ENCODE measurements at regions not wholly inside any gene's neighbourhood (a gene's known extent, or its start where the extent isn't known, plus 50 kb on each side); places are given as distances from the start of the nearest gene placed in this dataset.
"Not testable (repeated sequence)": the region's sequence is repeated elsewhere in the genome, so short reads cannot be mapped to it uniquely, and the experiment has no call there.

GRCh38 chr12:38118632-38119031 is 197.9 kb upstream of the ALG10B start:
- no peaks in the 10 kb centered on the region for H3K4me1 Mint-ChIP-seq
- Histone ChIP-seq H4K20me1 (ENCODE audit: low read depth) (no peaks in the 10 kb centered on the region), H3K79me2 (ENCODE audit: low read depth) (no peaks in the 10 kb centered on the region), H2AFZ (replicated peaks) (no peak overlapping the region), H3F3A (ENCODE audit: low read depth) (no peaks in the 10 kb centered on the region), H3K4me3 (no peak overlapping the region), H3K4me2 (no peak overlapping the region), H3K9ac (no peak overlapping the region), H3K36me3 (no peaks in the 10 kb centered on the region), H3K27ac (no peak overlapping the region), H3K27me3 (no peaks in the 10 kb centered on the region), H3K9me3 (ENCODE audit: low read depth) (peaks cover 19% of the 10 kb centered on the region), H3K4me1 (no peaks in the 10 kb centered on the region)
- no peak overlapping the region for H3K27ac Mint-ChIP-seq
- TF ChIP-seq EZH2phosphoT487 (IDR thresholded peaks at IDR 0.05) (no peak), CTCF (IDR thresholded peaks at IDR 0.05) (no peak), EZH2 (IDR thresholded peaks at IDR 0.05) (no peak)
- H3K9me3 Mint-ChIP-seq = peaks cover 55% of the 10 kb centered on the region
- DNase-seq (ENCODE audit: low spot score) = no peak
- no peaks in the 10 kb centered on the region for H3K27me3 Mint-ChIP-seq (ENCODE audit: insufficient read depth, low read depth)
- H3K4me3 Mint-ChIP-seq = no peak overlapping the region
- peaks cover 3% of the 10 kb centered on the region for H3K36me3 Mint-ChIP-seq

- no peaks in the 10 kb centered on the region for H3K27me3 Mint-ChIP-seq (ENCODE audit: insufficient read depth, low read depth)
- H3K4me3 Mint-ChIP-seq = no peak overlapping the region
- no peak overlapping the region for H3K27ac Mint-ChIP-seq
- TF ChIP-seq EZH2 (IDR thresholded peaks at IDR 0.05) (no peak), EZH2phosphoT487 (IDR thresholded peaks at IDR 0.05) (no peak), CTCF (IDR thresholded peaks at IDR 0.05) (no peak)
- no peak for DNase-seq (ENCODE audit: low spot score)
- Histone ChIP-seq H3F3A (ENCODE audit: low read depth) (no peaks in the 10 kb centered on the region), H4K20me1 (ENCODE audit: low read depth) (no peaks in the 10 kb centered on the region), H3K9me3 (ENCODE audit: low read depth) (peaks cover 20% of the 10 kb centered on the region), H3K27me3 (no peaks in the 10 kb centered on the region), H2AFZ (replicated peaks) (no peak overlapping the region), H3K27ac (no peak overlapping the region), H3K4me1 (no peaks in the 10 kb centered on the region), H3K9ac (no peak overlapping the region), H3K36me3 (no peaks in the 10 kb centered on the region), H3K4me2 (no peak overlapping the region), H3K4me3 (no peak overlapping the region), H3K79me2 (ENCODE audit: low read depth) (no peaks in the 10 kb centered on the region)
- peaks cover 55% of the 10 kb centered on the region for H3K9me3 Mint-ChIP-seq
- H3K4me1 Mint-ChIP-seq = no peaks in the 10 kb centered on the region
- peaks cover 3% of the 10 kb centered on the region for H3K36me3 Mint-ChIP-seq
These were observed 196.1 kb upstream of the ALG10B start for GRCh38 chr12:38120438-38120837.

GRCh38 chr12:38123028-38123427 is 193.5 kb upstream of the ALG10B start:
- not testable (repeated sequence) for H3K79me2 ChIP-seq (ENCODE audit: low read depth); H3K27me3 Mint-ChIP-seq (ENCODE audit: insufficient read depth, low read depth); H2AFZ ChIP-seq (replicated peaks); H3K9ac ChIP-seq; H3K4me3 Mint-ChIP-seq; H3K4me3 ChIP-seq; H3K4me2 ChIP-seq; H3K27ac ChIP-seq; H3K36me3 Mint-ChIP-seq; DNase-seq (ENCODE audit: low spot score); H3K36me3 ChIP-seq; H3F3A ChIP-seq (ENCODE audit: low read depth); H3K27me3 ChIP-seq; H3K4me1 Mint-ChIP-seq; H3K27ac Mint-ChIP-seq; H4K20me1 ChIP-seq (ENCODE audit: low read depth); H3K4me1 ChIP-seq
- H3K9me3 ChIP-seq (ENCODE audit: low read depth) = peaks cover 11% of the 10 kb centered on the region
- H3K9me3 Mint-ChIP-seq = peaks cover 44% of the 10 kb centered on the region

GRCh38 chr12:38123566-38124246 is 192.9 kb upstream of the ALG10B start:
- TF ChIP-seq EZH2phosphoT487 (IDR thresholded peaks at IDR 0.05) (no peak), CTCF (IDR thresholded peaks at IDR 0.05) (no peak), EZH2 (IDR thresholded peaks at IDR 0.05) (no peak)
- no peak overlapping the region for H2AFZ ChIP-seq (replicated peaks)
- H3K9me3 Mint-ChIP-seq = peaks cover 39% of the 10 kb centered on the region
- H3K4me3 Mint-ChIP-seq = no peak overlapping the region
- H3K27me3 ChIP-seq = no peaks in the 10 kb centered on the region
- no peaks in the 10 kb centered on the region for H3K79me2 ChIP-seq (ENCODE audit: low read depth)
- no peaks in the 10 kb centered on the region for H3K4me1 Mint-ChIP-seq
- H3K27ac ChIP-seq = no peak overlapping the region
- no peaks in the 10 kb centered on the region for H3K36me3 ChIP-seq
- DNase-seq (ENCODE audit: low spot score) = no peak
- H3K36me3 Mint-ChIP-seq = peaks cover 1% of the 10 kb centered on the region
- no peak overlapping the region for H3K4me3 ChIP-seq
- H3K27ac Mint-ChIP-seq = no peak overlapping the region
- H3K9me3 ChIP-seq (ENCODE audit: low read depth) = peaks cover 10% of the 10 kb centered on the region
- no peak overlapping the region for H3K9ac ChIP-seq
- no peak overlapping the region for H3K4me2 ChIP-seq
- H3K27me3 Mint-ChIP-seq (ENCODE audit: insufficient read depth, low read depth) = no peaks in the 10 kb centered on the region
- H4K20me1 ChIP-seq (ENCODE audit: low read depth) = no peaks in the 10 kb centered on the region
- no peaks in the 10 kb centered on the region for H3F3A ChIP-seq (ENCODE audit: low read depth)
- H3K4me1 ChIP-seq = no peaks in the 10 kb centered on the region
